ENCODE measurements at regions not wholly inside any gene's neighbourhood (a gene's known extent, or its start where the extent isn't known, plus 50 kb on each side); places are given as distances from the start of the nearest gene placed in this dataset.

DNA sequence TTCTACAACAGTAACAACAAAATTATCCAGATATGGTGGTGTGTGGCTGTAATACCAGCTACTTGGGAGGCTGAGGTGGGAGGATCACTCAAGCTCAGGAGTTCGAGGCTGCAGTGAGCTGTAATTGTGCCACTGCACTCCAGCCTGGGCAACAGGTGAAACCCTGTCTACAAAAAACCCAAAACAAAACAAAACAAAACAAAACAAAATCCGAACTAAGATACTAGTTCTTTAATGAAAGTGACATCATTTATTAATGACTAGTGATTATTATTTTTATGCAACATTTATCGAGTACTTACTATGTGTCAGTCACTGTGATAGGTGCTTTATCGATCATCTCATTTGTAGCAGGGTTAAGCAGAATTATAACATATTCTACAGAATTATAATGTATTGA, 196.9 kb upstream of the GDNF start:
- TF ChIP-seq CEBPB (IDR thresholded peaks at IDR 0.05; ENCODE audit: low read depth) (no peak), TCF7L2 (IDR thresholded peaks at IDR 0.05; ENCODE audit: borderline replicate concordance, extremely low read depth, insufficient read depth, insufficient read length) (no peak), CBX3 (IDR thresholded peaks at IDR 0.05; ENCODE audit: low read depth) (no peak), YY1 (IDR thresholded peaks at IDR 0.05; ENCODE audit: extremely low read depth, insufficient replicate concordance, low read depth, low read length) (no peak), RAD21 (IDR thresholded peaks at IDR 0.05; ENCODE audit: low read depth) (no peak), SRF (IDR thresholded peaks at IDR 0.05; ENCODE audit: low read depth) (no peak)
- TF ChIP-seq, protein P1, sequence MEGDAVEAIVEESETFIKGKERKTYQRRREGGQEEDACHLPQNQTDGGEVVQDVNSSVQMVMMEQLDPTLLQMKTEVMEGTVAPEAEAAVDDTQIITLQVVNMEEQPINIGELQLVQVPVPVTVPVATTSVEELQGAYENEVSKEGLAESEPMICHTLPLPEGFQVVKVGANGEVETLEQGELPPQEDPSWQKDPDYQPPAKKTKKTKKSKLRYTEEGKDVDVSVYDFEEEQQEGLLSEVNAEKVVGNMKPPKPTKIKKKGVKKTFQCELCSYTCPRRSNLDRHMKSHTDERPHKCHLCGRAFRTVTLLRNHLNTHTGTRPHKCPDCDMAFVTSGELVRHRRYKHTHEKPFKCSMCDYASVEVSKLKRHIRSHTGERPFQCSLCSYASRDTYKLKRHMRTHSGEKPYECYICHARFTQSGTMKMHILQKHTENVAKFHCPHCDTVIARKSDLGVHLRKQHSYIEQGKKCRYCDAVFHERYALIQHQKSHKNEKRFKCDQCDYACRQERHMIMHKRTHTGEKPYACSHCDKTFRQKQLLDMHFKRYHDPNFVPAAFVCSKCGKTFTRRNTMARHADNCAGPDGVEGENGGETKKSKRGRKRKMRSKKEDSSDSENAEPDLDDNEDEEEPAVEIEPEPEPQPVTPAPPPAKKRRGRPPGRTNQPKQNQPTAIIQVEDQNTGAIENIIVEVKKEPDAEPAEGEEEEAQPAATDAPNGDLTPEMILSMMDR (IDR thresholded peaks at IDR 0.05 in 2 of 3, conservative IDR thresholded peaks at IDR 0.05 in 1 of 3; ENCODE audit: borderline replicate concordance in 1 of 3, insufficient read depth in 1 of 3, low read depth in 2 of 3, low read length in 2 of 3), result no peak
- POLR2A ChIA-PET, result no interaction called here
- no TSS peak for BruUV-seq (replicated peaks)

DNA sequence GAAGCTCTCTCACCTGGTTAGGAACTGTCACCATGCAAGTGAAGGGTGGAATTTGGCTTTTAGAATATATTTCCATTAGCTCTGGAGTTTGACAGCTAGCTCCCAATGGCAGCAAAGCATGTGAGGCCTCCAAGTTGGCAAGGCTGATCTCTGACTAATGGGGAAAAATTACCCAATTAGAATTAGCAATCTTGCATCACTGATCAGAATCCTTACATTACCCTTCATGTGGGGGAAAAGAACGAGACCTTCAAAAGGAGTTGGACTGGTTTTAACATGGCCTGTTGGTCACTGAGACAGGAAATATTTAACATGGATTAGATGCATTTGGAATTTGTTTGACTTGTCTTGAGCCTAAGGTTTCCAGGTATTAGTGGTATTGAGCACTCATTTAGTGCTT, 192.3 kb upstream of the GDNF start:
- Histone ChIP-seq H3K79me2 (ENCODE audit: insufficient read depth, low read length) (no peaks in the 10 kb centered on the region), H3K9ac (ENCODE audit: low read length) (no peak overlapping the region), H3K36me3 (ENCODE audit: control insufficient read depth in 1 of 2, insufficient read depth in 2 of 2, low read length in 2 of 2) (no peaks in the 10 kb centered on the region), H3K4me3 (replicated peaks in 1 of 2; ENCODE audit: low read depth in 1 of 2, low read length in 2 of 2) (no peak overlapping the region), H4K20me1 (ENCODE audit: insufficient read depth) (no peaks in the 10 kb centered on the region), H3K4me1 (ENCODE audit: control insufficient read depth in 1 of 2, insufficient read depth in 2 of 2, low read length in 2 of 2) (no peaks in the 10 kb centered on the region), H3K9me2 (ENCODE audit: insufficient read depth) (no peaks in the 10 kb centered on the region), H3K4me2 (ENCODE audit: low read length) (no peak overlapping the region), H3K9me3 (ENCODE audit: control insufficient read depth in 1 of 2, insufficient read depth in 1 of 2, low read depth in 1 of 2, low read length in 2 of 2) (no peaks in the 10 kb centered on the region), H2AFZ (ENCODE audit: low read depth, low read length, poor library complexity, severe bottlenecking) (no peak overlapping the region), H3K27ac (ENCODE audit: low read depth, low read length) (no peak overlapping the region), H3K27me3 (ENCODE audit: insufficient read depth, low read length) (peaks cover 11% of the 10 kb centered on the region; the same call in 1 of the 2 replicates)
- CTCF ChIA-PET, result no interaction called here
- ATAC-seq, result no peak
- intact Hi-C loops (cut with micrococcal nuclease), result no loop called here
- POLR2A ChIA-PET, result no interaction called here
- no TSS peak for BruUV-seq (replicated peaks)
- RAD21 ChIA-PET (ENCODE audit: low non-redundant PET in 1 of 2, low total read pairs in 2 of 2, uncharacterized antibody in 2 of 2, unreplicated experiment in 2 of 2), result no interaction called here
- no peak for DNase-seq (ENCODE audit: low read depth, low spot score)
- TF ChIP-seq, protein P1 (IDR thresholded peaks at IDR 0.05 in 2 of 3, conservative IDR thresholded peaks at IDR 0.05 in 1 of 3; ENCODE audit: borderline replicate concordance in 1 of 3, insufficient read depth in 1 of 3, low read depth in 2 of 3, low read length in 2 of 3), result no peak
- TF ChIP-seq CEBPB (IDR thresholded peaks at IDR 0.05; ENCODE audit: low read depth), result no peak
- TF ChIP-seq JUND (IDR thresholded peaks at IDR 0.05), result no peak
- no peak for TF ChIP-seq ELF1 (IDR thresholded peaks at IDR 0.05; ENCODE audit: borderline replicate concordance, low read depth)
- TF ChIP-seq EZH2 (IDR thresholded peaks at IDR 0.05), result no peak
- TF ChIP-seq, protein P2, sequence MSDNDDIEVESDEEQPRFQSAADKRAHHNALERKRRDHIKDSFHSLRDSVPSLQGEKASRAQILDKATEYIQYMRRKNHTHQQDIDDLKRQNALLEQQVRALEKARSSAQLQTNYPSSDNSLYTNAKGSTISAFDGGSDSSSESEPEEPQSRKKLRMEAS (IDR thresholded peaks at IDR 0.05), result no peak
- TF ChIP-seq, protein P3, sequence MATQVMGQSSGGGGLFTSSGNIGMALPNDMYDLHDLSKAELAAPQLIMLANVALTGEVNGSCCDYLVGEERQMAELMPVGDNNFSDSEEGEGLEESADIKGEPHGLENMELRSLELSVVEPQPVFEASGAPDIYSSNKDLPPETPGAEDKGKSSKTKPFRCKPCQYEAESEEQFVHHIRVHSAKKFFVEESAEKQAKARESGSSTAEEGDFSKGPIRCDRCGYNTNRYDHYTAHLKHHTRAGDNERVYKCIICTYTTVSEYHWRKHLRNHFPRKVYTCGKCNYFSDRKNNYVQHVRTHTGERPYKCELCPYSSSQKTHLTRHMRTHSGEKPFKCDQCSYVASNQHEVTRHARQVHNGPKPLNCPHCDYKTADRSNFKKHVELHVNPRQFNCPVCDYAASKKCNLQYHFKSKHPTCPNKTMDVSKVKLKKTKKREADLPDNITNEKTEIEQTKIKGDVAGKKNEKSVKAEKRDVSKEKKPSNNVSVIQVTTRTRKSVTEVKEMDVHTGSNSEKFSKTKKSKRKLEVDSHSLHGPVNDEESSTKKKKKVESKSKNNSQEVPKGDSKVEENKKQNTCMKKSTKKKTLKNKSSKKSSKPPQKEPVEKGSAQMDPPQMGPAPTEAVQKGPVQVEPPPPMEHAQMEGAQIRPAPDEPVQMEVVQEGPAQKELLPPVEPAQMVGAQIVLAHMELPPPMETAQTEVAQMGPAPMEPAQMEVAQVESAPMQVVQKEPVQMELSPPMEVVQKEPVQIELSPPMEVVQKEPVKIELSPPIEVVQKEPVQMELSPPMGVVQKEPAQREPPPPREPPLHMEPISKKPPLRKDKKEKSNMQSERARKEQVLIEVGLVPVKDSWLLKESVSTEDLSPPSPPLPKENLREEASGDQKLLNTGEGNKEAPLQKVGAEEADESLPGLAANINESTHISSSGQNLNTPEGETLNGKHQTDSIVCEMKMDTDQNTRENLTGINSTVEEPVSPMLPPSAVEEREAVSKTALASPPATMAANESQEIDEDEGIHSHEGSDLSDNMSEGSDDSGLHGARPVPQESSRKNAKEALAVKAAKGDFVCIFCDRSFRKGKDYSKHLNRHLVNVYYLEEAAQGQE (IDR thresholded peaks at IDR 0.05; ENCODE audit: low read depth), result no peak
- no peak for TF ChIP-seq TCF7L2 (IDR thresholded peaks at IDR 0.05; ENCODE audit: borderline replicate concordance, extremely low read depth, insufficient read depth, insufficient read length)

More for the DNA sequence above, 196.9 kb upstream of the GDNF start:
- H3K27me3 ChIP-seq (ENCODE audit: insufficient read depth, low read length), result peaks cover 45% of the 10 kb centered on the region
- H3K4me2 ChIP-seq (ENCODE audit: low read length), result no peak overlapping the region
- H3K9me3 ChIP-seq (ENCODE audit: control insufficient read depth in 1 of 2, insufficient read depth in 1 of 2, low read depth in 1 of 2, low read length in 2 of 2), result no peaks in the 10 kb centered on the region
- no peak overlapping the region for H3K27ac ChIP-seq (ENCODE audit: low read depth, low read length)
- no peaks in the 10 kb centered on the region for H3K9me2 ChIP-seq (ENCODE audit: insufficient read depth)
- intact Hi-C loops (cut with micrococcal nuclease), result no loop called here
- ChIA-PET CTCF (no interaction called here), RAD21 (ENCODE audit: low non-redundant PET in 1 of 2, low total read pairs in 2 of 2, uncharacterized antibody in 2 of 2, unreplicated experiment in 2 of 2) (no interaction called here)
- no peaks in the 10 kb centered on the region for H4K20me1 ChIP-seq (ENCODE audit: insufficient read depth)
- no peaks in the 10 kb centered on the region for H3K79me2 ChIP-seq (ENCODE audit: insufficient read depth, low read length)
- no peak overlapping the region for H3K4me3 ChIP-seq (replicated peaks in 1 of 2; ENCODE audit: low read depth in 1 of 2, low read length in 2 of 2)
- DNase-seq (ENCODE audit: low read depth, low spot score) (no peak), ATAC-seq (no peak)
- no peaks in the 10 kb centered on the region for H3K36me3 ChIP-seq (ENCODE audit: control insufficient read depth in 1 of 2, insufficient read depth in 2 of 2, low read length in 2 of 2)
- no peak overlapping the region for H3K9ac ChIP-seq (ENCODE audit: low read length)
- H3K4me1 ChIP-seq (ENCODE audit: control insufficient read depth in 1 of 2, insufficient read depth in 2 of 2, low read length in 2 of 2), result no peaks in the 10 kb centered on the region
- no peak overlapping the region for H2AFZ ChIP-seq (ENCODE audit: low read depth, low read length, poor library complexity, severe bottlenecking)
